Psoas muscle (tissue), 7 donors: ENCODE measurements at regions not wholly inside any gene's neighbourhood (a gene's known extent, or its start where the extent isn't known, plus 50 kb on each side); places are given as distances from the start of the nearest gene placed in this dataset.

Source experiments
- ATAC-seq, 4 donors: fragments of 200-7000 bp; cut with Tn5 transposase; one replicate each; pipeline ENCODE4 v1.9.1; 2020; ENCODE audit warnings: moderate library complexity in 3 of 4, mild to moderate bottlenecking in 2 of 4
- DNase-seq, 2 donors: peaks; one replicate each; pipeline ENCODE4 v3.0.0-alpha.2; 2020
- H3K27ac ChIP-seq: fragments of 200-600 bp; one replicate; pipeline ENCODE4 v1.8.0; 2022
- H3K27me3 ChIP-seq, 3 donors: fragments of 200-600 bp in 1 of 3; one replicate each; pipeline versions ENCODE4 v1.6.1 to v1.8.0; 2013 to 2022; ENCODE audit warnings: low read length in 2 of 3, mild to moderate bottlenecking in 2 of 3, moderate library complexity in 1 of 3; ENCODE audit not compliant: insufficient read depth in 3 of 3
- H3K36me3 ChIP-seq, 2 donors: fragments of 200-600 bp in 1 of 2; one replicate each; pipeline versions ENCODE4 v1.6.1 to v1.8.0; 2013 to 2022; ENCODE audit warnings: low read depth in 1 of 2, mild to moderate bottlenecking in 1 of 2, moderate library complexity in 1 of 2; ENCODE audit not compliant: insufficient read depth in 1 of 2
- H3K4me1 ChIP-seq: fragments of 200-600 bp; one replicate; pipeline ENCODE4 v1.8.0; 2022
- H3K4me3 ChIP-seq: fragments of 200-600 bp; one replicate; pipeline ENCODE4 v1.8.0; 2022; ENCODE audit warnings: mild to moderate bottlenecking
- H3K9me3 ChIP-seq: fragments of 200-600 bp; one replicate; pipeline ENCODE4 v1.8.0; 2022
- WGBS, 3 donors: extraction: QIAGEN DNeasy Blood & Tissue Kit; methylation state at CpG; one replicate each; pipeline versions ENCODE4 v1.1.6 to v1.1.7; 2013; 5-methylcytosine and 5-hydroxymethylcytosine counted together
- intact Hi-C, 2 donors: fragments of 100-400 bp; cut with DNase I; formaldehyde crosslinking; loops; one replicate each; pipeline versions ENCODE4 v1.11.0 to v1.14.2; 2022
- TF ChIP-seq, protein P1 (sequence below): fragments of 200-600 bp; IDR thresholded peaks from one replicate; pipeline ENCODE4 v1.8.0; 2022; ENCODE audit warnings: antibody characterized with exemption
- donor health status: healthy with polysubstance abuse.
- donor health status: DM: no; HTN: no; CAD: no; lungs with moderate emphysema.
- donor health status: Bipolar disorder and iron deficiency.
- donor health status: healthy.
- donor health status: DM: yes; HTN: yes; CAD: no.
- donor health status: DM: no; HTN: no; CAD: no.
- donor health status: DM: yes; HTN: yes; CAD: no.

DNA sequence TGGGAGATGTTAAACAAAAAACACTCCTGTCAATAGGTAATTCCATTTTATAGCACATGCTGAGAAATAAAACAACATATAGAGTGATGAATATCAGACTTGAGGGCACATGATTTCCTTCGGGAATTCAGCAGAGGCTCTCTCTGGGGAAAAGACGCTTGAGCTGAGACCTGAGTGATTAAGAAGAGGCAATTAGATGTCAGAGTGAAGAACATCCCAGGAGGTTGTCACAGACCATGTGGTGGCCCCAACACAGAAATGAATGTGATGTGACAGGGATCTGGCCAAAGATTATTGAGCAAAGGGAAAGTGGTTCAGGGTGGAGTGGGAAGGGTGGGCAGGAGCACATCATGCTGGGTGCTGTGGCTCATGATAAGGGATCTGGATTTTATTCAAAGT is 254.7 kb downstream of the RAD51AP2 start:
- intact Hi-C loops = no loop called here
- no peaks in the 10 kb centered on the region for H3K4me1 ChIP-seq
- no peaks in the 10 kb centered on the region for H3K9me3 ChIP-seq
- TF ChIP-seq, protein P1, sequence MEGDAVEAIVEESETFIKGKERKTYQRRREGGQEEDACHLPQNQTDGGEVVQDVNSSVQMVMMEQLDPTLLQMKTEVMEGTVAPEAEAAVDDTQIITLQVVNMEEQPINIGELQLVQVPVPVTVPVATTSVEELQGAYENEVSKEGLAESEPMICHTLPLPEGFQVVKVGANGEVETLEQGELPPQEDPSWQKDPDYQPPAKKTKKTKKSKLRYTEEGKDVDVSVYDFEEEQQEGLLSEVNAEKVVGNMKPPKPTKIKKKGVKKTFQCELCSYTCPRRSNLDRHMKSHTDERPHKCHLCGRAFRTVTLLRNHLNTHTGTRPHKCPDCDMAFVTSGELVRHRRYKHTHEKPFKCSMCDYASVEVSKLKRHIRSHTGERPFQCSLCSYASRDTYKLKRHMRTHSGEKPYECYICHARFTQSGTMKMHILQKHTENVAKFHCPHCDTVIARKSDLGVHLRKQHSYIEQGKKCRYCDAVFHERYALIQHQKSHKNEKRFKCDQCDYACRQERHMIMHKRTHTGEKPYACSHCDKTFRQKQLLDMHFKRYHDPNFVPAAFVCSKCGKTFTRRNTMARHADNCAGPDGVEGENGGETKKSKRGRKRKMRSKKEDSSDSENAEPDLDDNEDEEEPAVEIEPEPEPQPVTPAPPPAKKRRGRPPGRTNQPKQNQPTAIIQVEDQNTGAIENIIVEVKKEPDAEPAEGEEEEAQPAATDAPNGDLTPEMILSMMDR = no peak
- no peak for DNase-seq
- 28 to 79% (median 47%) methylated on average over 2 of the region's 2 CpGs for WGBS, 3 donors
- ATAC-seq = no peak
- H3K27me3 ChIP-seq = no peaks in the 10 kb centered on the region
- no peak overlapping the region for H3K4me3 ChIP-seq
- H3K36me3 ChIP-seq = no peaks in the 10 kb centered on the region
- no peak overlapping the region for H3K27ac ChIP-seq

DNA sequence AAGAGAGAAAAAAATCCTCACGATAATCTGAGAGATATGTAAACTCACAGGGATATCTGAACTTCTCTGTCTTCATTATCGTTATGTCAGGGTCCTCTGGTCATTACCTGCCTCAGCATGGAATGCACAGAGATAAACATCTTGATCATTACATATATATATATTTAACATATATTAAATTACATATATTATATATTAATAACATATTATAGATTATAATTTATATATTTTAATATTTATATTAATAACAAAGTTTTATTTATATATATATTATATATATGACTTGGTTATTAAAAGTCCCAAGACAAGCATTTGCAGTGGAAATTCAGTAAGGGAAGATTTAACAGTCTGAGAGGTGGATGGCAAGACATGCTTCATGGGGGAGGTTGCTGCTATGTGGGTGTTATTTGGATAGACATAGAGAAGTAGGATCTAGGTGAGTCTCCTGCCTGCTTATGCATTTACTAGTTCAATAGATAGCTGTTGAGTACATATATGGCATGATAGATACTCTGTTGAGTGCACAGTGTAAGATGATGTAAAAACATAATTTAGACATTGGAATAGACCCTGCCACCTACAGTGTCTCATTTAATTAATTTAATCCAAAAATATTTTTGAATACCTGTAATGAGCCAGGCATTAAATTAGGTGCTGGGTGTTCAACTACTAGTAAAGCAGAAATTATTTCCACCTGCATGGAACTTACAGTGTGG is 255.2 kb downstream of the RAD51AP2 start:
- Histone ChIP-seq H3K4me1 (no peaks in the 10 kb centered on the region), H3K9me3 (no peaks in the 10 kb centered on the region), H3K27me3 (no peaks in the 10 kb centered on the region), H3K4me3 (no peak overlapping the region), H3K36me3 (no peaks in the 10 kb centered on the region), H3K27ac (no peak overlapping the region)
- ATAC-seq = no peak
- intact Hi-C loops = no loop called here
- no peak for DNase-seq
- WGBS, 3 donors = 84 to 94% (median 91%) methylated on average over 2 of the region's 2 CpGs
- TF ChIP-seq, protein P1 = no peak

DNA sequence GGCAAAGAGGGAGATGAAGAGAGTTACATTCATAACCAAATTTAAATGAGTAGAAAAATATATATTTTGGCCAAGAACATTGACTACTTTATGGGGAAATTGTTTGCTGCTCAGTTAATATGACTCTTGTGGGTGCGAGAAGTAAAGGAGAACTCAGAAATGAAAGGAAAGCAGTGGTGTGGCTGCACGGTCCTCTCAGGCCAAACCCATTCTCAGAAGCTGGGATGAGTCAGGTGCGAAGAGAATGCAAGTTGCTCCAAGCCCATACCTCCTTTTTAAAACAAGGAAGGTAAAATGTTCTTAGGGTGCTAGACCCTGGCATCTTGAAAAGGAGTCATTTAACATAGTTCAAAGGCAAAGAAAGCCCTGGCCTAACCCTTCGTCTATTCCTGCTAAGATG is 258.6 kb downstream of the RAD51AP2 start:
- TF ChIP-seq, protein P1 = no peak
- Histone ChIP-seq H3K4me3 (no peak overlapping the region), H3K27me3 (no peaks in the 10 kb centered on the region), H3K27ac (no peak overlapping the region), H3K9me3 (no peaks in the 10 kb centered on the region), H3K36me3 (no peaks in the 10 kb centered on the region), H3K4me1 (no peaks in the 10 kb centered on the region)
- intact Hi-C loops = no loop called here
- WGBS, 3 donors = 86 to 89% (median 88%) methylated on average over 4 of the region's 4 CpGs
- ATAC-seq (no peak), DNase-seq (no peak)

DNA sequence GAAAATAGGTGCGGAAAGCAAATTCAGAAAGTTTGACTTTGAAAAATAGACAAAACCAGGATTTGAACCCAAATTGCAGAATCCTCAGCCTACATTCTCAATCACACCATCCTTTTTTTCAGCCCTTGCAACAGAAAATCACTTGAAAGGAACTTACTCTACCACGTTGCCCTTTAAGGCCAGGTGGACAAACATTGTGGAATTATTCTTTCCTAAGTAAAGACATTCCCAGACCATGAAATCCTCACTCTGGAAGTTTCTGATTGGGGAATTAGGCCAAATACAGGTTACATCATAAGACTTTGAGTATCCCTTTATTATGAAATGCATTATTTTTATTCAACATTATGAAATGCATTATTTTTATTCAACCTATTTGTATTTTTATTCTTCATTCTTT is 259.4 kb downstream of the RAD51AP2 start:
- intact Hi-C loops = no loop called here
- H3K4me1 ChIP-seq = no peaks in the 10 kb centered on the region
- DNase-seq (no peak), ATAC-seq (no peak)
- WGBS, 3 donors = 29 to 69% (median 50%) methylated on average over 2 of the region's 2 CpGs
- TF ChIP-seq, protein P1 = no peak
- H3K27me3 ChIP-seq = no peaks in the 10 kb centered on the region
- no peaks in the 10 kb centered on the region for H3K9me3 ChIP-seq
- no peak overlapping the region for H3K4me3 ChIP-seq
- H3K27ac ChIP-seq = no peak overlapping the region
- no peaks in the 10 kb centered on the region for H3K36me3 ChIP-seq
